ENCODE measurements at regions not wholly inside any gene's neighbourhood (a gene's known extent, or its start where the extent isn't known, plus 50 kb on each side); places are given as distances from the start of the nearest gene placed in this dataset.

DNA sequence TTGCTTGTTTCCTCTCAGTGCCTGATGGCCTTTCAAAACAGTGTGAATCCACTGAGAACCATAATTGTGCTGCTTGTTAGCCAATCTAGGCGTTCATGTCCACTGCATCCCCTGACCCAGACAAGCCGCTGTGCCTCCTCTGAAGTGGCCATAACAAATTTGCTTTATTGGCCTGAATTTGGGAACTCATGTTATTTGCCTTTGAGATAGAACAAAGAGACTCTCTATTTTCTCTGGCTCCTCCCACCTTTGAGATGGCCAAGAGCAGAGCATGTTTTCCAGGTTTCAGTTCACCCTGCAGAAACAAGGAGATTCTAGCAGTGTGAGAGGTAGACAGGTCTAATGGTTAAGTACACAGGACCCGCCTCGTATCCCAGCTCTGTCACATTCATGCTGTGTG, 723.9 kb downstream of the MED13L start:
- Histone ChIP-seq H3K9me3 (ENCODE audit: control insufficient read depth in 1 of 2, insufficient read depth in 1 of 2, low read depth in 1 of 2, low read length in 2 of 2) (no peaks in the 10 kb centered on the region), H2AFZ (ENCODE audit: low read depth, low read length, poor library complexity, severe bottlenecking) (no peak overlapping the region), H3K27ac (ENCODE audit: low read depth, low read length) (no peak overlapping the region), H3K79me2 (ENCODE audit: insufficient read depth, low read length) (no peaks in the 10 kb centered on the region), H3K27me3 (ENCODE audit: insufficient read depth, low read length) (no peaks in the 10 kb centered on the region), H3K4me2 (ENCODE audit: low read length) (no peak overlapping the region), H3K9ac (ENCODE audit: low read length) (no peak overlapping the region), H3K36me3 (ENCODE audit: control insufficient read depth in 1 of 2, insufficient read depth in 2 of 2, low read length in 2 of 2) (no peaks in the 10 kb centered on the region), H3K4me3 (replicated peaks in 1 of 2; ENCODE audit: low read depth in 1 of 2, low read length in 2 of 2) (no peak overlapping the region), H3K4me1 (ENCODE audit: control insufficient read depth in 1 of 2, insufficient read depth in 2 of 2, low read length in 2 of 2) (no peaks in the 10 kb centered on the region), H4K20me1 (ENCODE audit: insufficient read depth) (no peaks in the 10 kb centered on the region), H3K9me2 (ENCODE audit: insufficient read depth) (no peaks in the 10 kb centered on the region)
- no peak for DNase-seq (ENCODE audit: low read depth, low spot score)
- RAD21 ChIA-PET (ENCODE audit: low non-redundant PET in 1 of 2, low total read pairs in 2 of 2, uncharacterized antibody in 2 of 2, unreplicated experiment in 2 of 2), result no interaction called here
- no peak for ATAC-seq
- CTCF ChIA-PET, result no interaction called here
- intact Hi-C loops (cut with micrococcal nuclease), result no loop called here
- BruUV-seq (replicated peaks), result no TSS peak
- TF ChIP-seq SP1 (IDR thresholded peaks at IDR 0.05; ENCODE audit: low read depth) (no peak), ELF1 (IDR thresholded peaks at IDR 0.05; ENCODE audit: borderline replicate concordance, low read depth) (no peak), ZNF274 (IDR thresholded peaks at IDR 0.05; ENCODE audit: low read depth, low read length) (no peak), YY1 (IDR thresholded peaks at IDR 0.05; ENCODE audit: extremely low read depth, insufficient replicate concordance, low read depth, low read length) (no peak)
- TF ChIP-seq, protein P1, sequence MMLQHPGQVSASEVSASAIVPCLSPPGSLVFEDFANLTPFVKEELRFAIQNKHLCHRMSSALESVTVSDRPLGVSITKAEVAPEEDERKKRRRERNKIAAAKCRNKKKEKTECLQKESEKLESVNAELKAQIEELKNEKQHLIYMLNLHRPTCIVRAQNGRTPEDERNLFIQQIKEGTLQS (IDR thresholded peaks at IDR 0.05), result no peak
- POLR2A ChIA-PET, result no interaction called here

DNA sequence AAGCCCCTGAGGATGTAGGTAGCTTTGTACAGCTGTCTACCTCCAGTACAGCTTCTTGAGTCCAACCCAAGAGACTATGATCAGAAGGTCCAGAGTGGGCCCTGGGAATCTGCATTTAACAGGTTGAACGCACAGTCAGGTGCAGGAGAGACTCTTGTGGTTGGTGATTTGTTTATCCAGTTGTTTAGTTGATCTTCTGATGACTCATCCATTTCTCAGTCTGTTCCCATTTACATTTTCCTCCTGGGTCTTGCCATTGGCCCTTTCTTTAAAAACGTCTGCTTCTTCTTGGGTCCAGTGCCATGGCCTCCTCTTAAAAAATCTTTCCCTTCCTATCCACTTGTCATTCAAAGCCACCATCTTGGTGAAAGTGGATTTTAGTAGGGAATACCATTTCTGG, 734.2 kb downstream of the MED13L start:
- TF ChIP-seq RAD21 (IDR thresholded peaks at IDR 0.05; ENCODE audit: low read depth) (no peak), YY1 (IDR thresholded peaks at IDR 0.05; ENCODE audit: extremely low read depth, insufficient replicate concordance, low read depth, low read length) (no peak), EZH2phosphoT487 (IDR thresholded peaks at IDR 0.05; ENCODE audit: borderline replicate concordance) (no peak), JUND (IDR thresholded peaks at IDR 0.05) (no peak), SRF (IDR thresholded peaks at IDR 0.05; ENCODE audit: low read depth) (no peak), SIN3A (IDR thresholded peaks at IDR 0.05; ENCODE audit: low read depth) (no peak), FOSL1 (IDR thresholded peaks at IDR 0.05; ENCODE audit: low read depth) (no peak)
- DNase-seq (ENCODE audit: low read depth, low spot score) (no peak), ATAC-seq (no peak)
- Histone ChIP-seq H3K9me2 (ENCODE audit: insufficient read depth) (no peaks in the 10 kb centered on the region), H3K27ac (ENCODE audit: low read depth, low read length) (no peak overlapping the region), H3K4me1 (ENCODE audit: control insufficient read depth in 1 of 2, insufficient read depth in 2 of 2, low read length in 2 of 2) (no peaks in the 10 kb centered on the region), H3K27me3 (ENCODE audit: insufficient read depth, low read length) (no peaks in the 10 kb centered on the region), H3K4me2 (ENCODE audit: low read length) (no peak overlapping the region), H3K4me3 (replicated peaks in 1 of 2; ENCODE audit: low read depth in 1 of 2, low read length in 2 of 2) (no peak overlapping the region), H3K79me2 (ENCODE audit: insufficient read depth, low read length) (no peaks in the 10 kb centered on the region), H3K9ac (ENCODE audit: low read length) (no peak overlapping the region), H4K20me1 (ENCODE audit: insufficient read depth) (no peaks in the 10 kb centered on the region), H2AFZ (ENCODE audit: low read depth, low read length, poor library complexity, severe bottlenecking) (no peak overlapping the region), H3K9me3 (ENCODE audit: control insufficient read depth in 1 of 2, insufficient read depth in 1 of 2, low read depth in 1 of 2, low read length in 2 of 2) (no peaks in the 10 kb centered on the region), H3K36me3 (ENCODE audit: control insufficient read depth in 1 of 2, insufficient read depth in 2 of 2, low read length in 2 of 2) (no peaks in the 10 kb centered on the region)
- CTCF ChIA-PET, result no interaction called here
- RAD21 ChIA-PET (ENCODE audit: low non-redundant PET in 1 of 2, low total read pairs in 2 of 2, uncharacterized antibody in 2 of 2, unreplicated experiment in 2 of 2), result no interaction called here
- no TSS peak for BruUV-seq (replicated peaks)
- POLR2A ChIA-PET, result no interaction called here
- intact Hi-C loops (cut with micrococcal nuclease), result no loop called here

Data from HCT116 (cell line).